Muscle layer of colon (tissue), 2 donors: ENCODE measurements at regions not wholly inside any gene's neighbourhood (a gene's known extent, or its start where the extent isn't known, plus 50 kb on each side); places are given as distances from the start of the nearest gene placed in this dataset.

Experiments
- H3K27ac ChIP-seq: one replicate; pipeline ENCODE4 v1.7.0; 2013; ENCODE audit warnings: low read depth, mild to moderate bottlenecking, low read length, moderate library complexity
- H3K27me3 ChIP-seq, 2 donors: one replicate each; pipeline ENCODE4 v1.7.0; 2013; ENCODE audit warnings: low read length in 2 of 2, mild to moderate bottlenecking in 2 of 2; ENCODE audit not compliant: insufficient read depth in 2 of 2, control insufficient read depth in 1 of 2
- H3K36me3 ChIP-seq: one replicate; pipeline ENCODE4 v1.7.0; 2013; ENCODE audit warnings: mild to moderate bottlenecking, low read length; ENCODE audit not compliant: insufficient read depth
- H3K4me1 ChIP-seq: one replicate; pipeline ENCODE4 v1.7.0; 2013; ENCODE audit warnings: mild to moderate bottlenecking, low read length; ENCODE audit not compliant: insufficient read depth
- H3K4me3 ChIP-seq, 2 donors: one replicate each; pipeline ENCODE4 v1.7.0; 2013; ENCODE audit warnings: low read length in 2 of 2, low read depth in 1 of 2, mild to moderate bottlenecking in 1 of 2, moderate library complexity in 1 of 2
- H3K9ac ChIP-seq: one replicate; pipeline ENCODE4 v1.7.0; 2013; ENCODE audit warnings: low read length
- H3K9me3 ChIP-seq: one replicate; pipeline ENCODE4 v1.7.0; 2013; ENCODE audit warnings: mild to moderate bottlenecking, low read length
- donor health status: abdominal sarcoma.
- donor health status: Adenocarcinoma of cecum.

DNA sequence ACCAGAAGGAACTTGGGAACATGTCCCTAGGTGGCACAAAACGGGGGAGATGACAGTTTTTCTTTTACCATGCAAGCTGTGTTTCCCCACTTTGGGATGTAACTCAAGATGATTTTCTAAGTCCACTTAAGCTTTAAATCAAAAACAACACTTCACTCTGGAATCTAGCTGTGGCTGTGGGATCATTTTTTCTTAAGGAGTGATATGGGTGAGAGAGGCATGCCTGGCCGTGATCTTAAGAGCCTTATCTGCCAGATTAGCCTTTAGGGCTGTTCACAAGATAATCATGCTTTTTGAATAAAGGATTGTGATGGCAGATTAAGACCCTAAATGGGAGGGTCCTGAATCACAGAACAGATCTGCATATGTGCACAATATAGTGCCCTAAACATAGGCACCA is 384.8 kb upstream of the SEMA6D start:
- Histone ChIP-seq H3K27me3 (no peaks in the 10 kb centered on the region), H3K27ac (no peak overlapping the region), H3K4me3 (no peak overlapping the region), H3K4me1 (no peaks in the 10 kb centered on the region), H3K36me3 (no peaks in the 10 kb centered on the region), H3K9me3 (no peaks in the 10 kb centered on the region), H3K9ac (no peak overlapping the region)

DNA sequence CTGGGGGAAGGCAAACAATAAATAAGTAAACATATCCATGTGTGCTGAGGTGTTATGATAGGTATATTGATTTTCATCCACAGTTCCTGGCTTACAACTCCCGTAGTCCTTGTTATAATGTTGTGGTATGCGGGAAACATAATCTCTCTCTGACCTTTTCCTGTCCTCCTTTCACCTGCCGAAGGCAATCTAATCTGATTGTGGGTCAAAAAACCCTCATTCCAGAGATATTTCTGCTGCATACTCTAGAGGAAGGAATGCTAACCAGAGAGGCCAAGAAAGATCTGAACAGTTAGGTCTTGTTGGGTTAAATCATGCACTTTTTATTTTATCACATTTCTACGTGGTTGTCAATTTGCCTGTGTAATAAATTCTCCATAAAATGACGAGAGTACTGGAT is 383.6 kb upstream of the SEMA6D start:
- Histone ChIP-seq H3K9me3 (no peaks in the 10 kb centered on the region), H3K9ac (no peak overlapping the region), H3K36me3 (no peaks in the 10 kb centered on the region), H3K4me3 (no peak overlapping the region), H3K27me3 (no peaks in the 10 kb centered on the region), H3K4me1 (no peaks in the 10 kb centered on the region), H3K27ac (no peak overlapping the region)

DNA sequence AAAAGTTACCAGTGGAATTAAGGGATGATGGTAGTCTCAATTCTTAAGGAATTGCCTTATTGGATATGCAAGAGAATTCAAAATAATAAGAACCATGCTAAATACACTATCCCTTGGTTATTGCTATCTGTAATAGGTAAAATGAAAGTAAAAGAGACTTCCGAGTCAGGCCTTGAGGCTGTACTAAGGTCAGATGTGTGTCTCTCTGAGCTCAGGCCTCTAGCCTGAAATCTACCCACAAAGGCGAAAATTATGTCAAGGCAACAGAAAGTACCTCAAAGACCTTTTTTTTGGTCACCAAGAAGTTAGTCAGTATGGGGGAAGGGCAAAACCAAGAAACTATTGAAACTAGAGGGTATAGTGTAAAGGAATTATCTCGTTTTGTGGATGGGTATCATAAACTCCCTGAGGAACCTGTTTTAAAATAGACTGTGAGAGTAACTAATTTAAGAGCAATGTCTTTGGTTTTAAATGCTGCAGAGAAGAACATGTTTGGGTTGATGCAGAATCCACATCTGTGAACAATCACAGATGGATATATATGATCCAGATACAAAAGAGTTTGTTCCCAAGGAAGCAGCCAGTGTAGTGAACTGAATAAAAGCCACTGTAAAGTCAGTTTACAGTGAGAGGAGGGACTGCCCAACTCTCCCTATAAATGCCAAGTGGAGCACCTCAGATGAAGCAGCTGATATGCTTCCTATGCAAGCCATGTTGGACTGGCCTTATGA is 382.3 kb upstream of the SEMA6D start:
- Histone ChIP-seq H3K9ac (no peak overlapping the region), H3K27ac (no peak overlapping the region), H3K4me3 (no peak overlapping the region), H3K9me3 (no peaks in the 10 kb centered on the region), H3K27me3 (no peaks in the 10 kb centered on the region), H3K4me1 (no peaks in the 10 kb centered on the region), H3K36me3 (no peaks in the 10 kb centered on the region)

DNA sequence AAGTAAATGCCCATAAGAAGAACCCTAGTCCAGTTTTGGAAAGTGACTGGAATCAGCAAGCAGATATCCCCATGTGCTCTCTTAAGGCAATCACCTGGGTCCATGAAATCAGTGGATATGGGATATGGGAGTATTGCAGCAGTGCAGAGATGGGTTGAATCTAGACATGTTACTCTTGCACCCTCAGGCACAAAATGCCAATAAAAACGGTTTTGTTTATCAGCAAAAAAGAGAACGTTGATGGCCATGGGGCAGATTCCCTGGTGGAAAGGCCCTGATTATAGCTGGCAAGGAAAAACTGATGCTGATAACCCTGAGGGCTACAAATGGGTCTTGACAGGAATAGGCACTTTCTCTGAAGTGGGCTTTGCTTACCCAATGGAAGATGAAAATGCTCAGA is 380.2 kb upstream of the SEMA6D start:
- Histone ChIP-seq H3K9me3 (no peaks in the 10 kb centered on the region), H3K4me3 (no peak overlapping the region), H3K9ac (no peak overlapping the region), H3K27ac (no peak overlapping the region), H3K36me3 (no peaks in the 10 kb centered on the region), H3K27me3 (no peaks in the 10 kb centered on the region), H3K4me1 (no peaks in the 10 kb centered on the region)

DNA sequence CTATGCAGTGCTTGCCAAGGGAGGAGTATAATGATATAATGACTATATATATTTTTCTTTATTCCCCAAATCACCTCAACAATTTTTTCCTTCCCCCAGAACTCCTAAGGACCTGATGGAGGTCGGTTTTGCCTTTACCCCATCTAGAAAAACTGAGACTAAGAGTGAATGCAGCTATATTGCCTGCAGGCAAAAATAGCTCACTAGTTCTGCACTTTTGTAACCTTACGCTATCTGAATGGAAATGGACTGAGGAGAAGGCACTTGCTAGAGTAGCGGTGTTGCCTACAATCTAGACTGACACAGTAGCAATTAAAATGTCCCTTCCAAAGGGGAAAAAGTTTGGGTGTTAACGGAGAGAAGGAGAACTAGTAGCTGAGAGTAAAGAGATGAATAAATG is 379.5 kb upstream of the SEMA6D start:
- Histone ChIP-seq H3K9ac (no peak overlapping the region), H3K27ac (no peak overlapping the region), H3K36me3 (no peaks in the 10 kb centered on the region), H3K4me1 (no peaks in the 10 kb centered on the region), H3K4me3 (no peak overlapping the region), H3K9me3 (no peaks in the 10 kb centered on the region), H3K27me3 (no peaks in the 10 kb centered on the region)

- Histone ChIP-seq H3K4me3 (no peak overlapping the region), H3K9me3 (no peaks in the 10 kb centered on the region)
Observed at GRCh38 chr15:47338771-47339170, 378.5 kb upstream of the SEMA6D start.

DNA sequence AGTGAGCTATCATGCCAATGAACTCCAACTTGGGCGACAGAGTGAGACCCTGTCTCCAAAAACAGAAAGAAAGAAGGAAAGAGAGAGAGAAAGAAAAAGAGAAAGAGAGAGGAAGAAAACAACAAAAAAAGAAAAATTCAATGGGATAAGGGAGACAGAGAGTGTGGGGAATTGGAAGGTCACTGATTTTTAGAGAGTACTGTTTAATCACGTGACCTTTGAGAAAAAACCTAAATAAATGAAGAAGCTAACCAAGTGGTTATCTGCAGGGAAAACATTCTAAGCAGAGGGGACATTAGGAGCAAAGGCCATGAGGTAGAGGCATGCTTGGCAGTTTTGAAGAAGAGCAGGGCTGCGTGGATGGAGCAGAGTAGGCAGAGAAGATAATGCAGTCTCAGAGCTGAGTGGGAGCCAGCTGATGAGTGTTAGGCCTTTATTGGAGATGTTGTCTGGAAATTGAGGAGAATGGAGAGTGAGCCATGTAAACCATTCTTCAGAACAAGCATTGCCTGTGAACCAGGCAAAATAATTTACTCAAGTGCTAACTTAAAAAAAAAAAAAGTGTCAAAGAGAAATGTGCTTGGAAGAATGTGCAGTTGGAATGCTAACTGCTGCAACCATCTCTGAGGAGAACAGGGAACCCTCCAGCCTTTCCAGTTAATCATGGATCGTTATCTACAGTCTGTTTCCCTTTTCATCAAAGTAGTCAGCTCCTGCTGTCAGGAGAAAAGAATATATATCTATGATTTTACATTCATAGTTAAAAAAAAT is 377.3 kb upstream of the SEMA6D start:
- Histone ChIP-seq H3K4me3 (no peak overlapping the region), H3K9me3 (no peaks in the 10 kb centered on the region), H3K4me1 (no peaks in the 10 kb centered on the region), H3K9ac (no peak overlapping the region), H3K27me3 (no peaks in the 10 kb centered on the region), H3K36me3 (no peaks in the 10 kb centered on the region), H3K27ac (no peak overlapping the region)

More at GRCh38 chr15:47338771-47339170, 378.5 kb upstream of the SEMA6D start:
- Histone ChIP-seq H3K27ac (no peak overlapping the region), H3K36me3 (no peaks in the 10 kb centered on the region), H3K4me1 (no peaks in the 10 kb centered on the region), H3K9ac (no peak overlapping the region), H3K27me3 (no peaks in the 10 kb centered on the region)

DNA sequence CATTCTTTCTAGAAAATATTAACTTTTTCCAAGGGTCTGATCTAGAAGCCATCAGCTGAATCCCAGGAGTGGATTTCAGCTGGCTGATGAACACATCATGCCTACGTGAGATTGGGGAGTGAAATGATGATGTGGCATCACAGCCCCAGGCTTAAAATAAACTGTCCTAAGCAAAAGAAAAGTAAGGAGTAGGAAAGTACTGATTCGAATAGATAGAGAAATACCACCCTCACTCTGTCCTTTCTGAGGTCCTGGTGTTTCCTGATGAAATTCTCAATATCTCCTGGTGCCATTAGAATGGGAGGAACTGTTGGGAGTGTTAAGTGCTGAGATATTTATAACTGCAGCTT is 376.8 kb upstream of the SEMA6D start:
- H3K9ac ChIP-seq: no peak overlapping the region
- no peak overlapping the region for H3K4me3 ChIP-seq
- no peaks in the 10 kb centered on the region for H3K27me3 ChIP-seq
- H3K27ac ChIP-seq: no peak overlapping the region
- no peaks in the 10 kb centered on the region for H3K36me3 ChIP-seq
- no peaks in the 10 kb centered on the region for H3K4me1 ChIP-seq
- no peaks in the 10 kb centered on the region for H3K9me3 ChIP-seq

DNA sequence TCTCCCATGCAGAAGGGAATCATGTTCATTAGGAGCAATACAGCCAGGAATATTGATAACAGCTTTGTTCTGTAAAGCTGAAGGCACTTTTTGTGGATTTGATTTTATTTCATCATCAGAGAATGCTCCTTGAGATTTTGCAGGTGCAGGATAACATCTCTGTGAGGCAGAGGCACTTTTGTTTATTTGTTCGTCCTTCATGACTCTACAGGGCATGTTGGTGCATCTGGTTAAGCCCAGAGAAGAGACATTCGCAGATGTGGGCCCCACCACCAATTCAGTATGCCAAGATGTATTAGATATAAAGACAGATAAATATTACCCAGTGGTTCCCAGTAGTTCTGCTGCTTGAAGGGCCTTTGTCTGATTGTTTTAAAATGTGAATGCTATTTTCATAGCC is 368.1 kb upstream of the SEMA6D start:
- Histone ChIP-seq H3K4me1 (no peaks in the 10 kb centered on the region), H3K9me3 (no peaks in the 10 kb centered on the region), H3K36me3 (no peaks in the 10 kb centered on the region), H3K27me3 (no peaks in the 10 kb centered on the region), H3K4me3 (no peak overlapping the region), H3K27ac (no peak overlapping the region), H3K9ac (no peak overlapping the region)

DNA sequence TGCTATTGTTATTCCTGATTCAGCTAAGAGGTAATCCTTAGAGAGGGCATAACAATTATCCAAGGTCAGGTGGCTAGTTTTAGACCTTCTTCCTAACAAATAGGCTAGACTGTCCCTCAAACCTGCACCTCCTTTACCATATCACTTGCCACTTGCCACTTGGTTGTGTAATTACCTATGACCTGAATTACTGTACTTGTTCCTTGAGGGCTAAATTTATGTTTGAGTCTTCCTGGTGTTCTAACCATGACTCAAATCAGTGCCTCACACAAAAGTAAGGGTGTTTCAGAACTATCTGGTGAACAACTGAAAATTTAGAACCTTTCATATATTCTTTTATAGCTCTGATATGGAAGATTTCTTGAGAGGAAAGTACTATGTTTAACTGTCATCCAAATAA is 365.8 kb upstream of the SEMA6D start:
- Histone ChIP-seq H3K27ac (no peak overlapping the region), H3K36me3 (no peaks in the 10 kb centered on the region), H3K4me1 (no peaks in the 10 kb centered on the region), H3K9ac (no peak overlapping the region), H3K4me3 (no peak overlapping the region), H3K9me3 (no peaks in the 10 kb centered on the region), H3K27me3 (no peaks in the 10 kb centered on the region)

DNA sequence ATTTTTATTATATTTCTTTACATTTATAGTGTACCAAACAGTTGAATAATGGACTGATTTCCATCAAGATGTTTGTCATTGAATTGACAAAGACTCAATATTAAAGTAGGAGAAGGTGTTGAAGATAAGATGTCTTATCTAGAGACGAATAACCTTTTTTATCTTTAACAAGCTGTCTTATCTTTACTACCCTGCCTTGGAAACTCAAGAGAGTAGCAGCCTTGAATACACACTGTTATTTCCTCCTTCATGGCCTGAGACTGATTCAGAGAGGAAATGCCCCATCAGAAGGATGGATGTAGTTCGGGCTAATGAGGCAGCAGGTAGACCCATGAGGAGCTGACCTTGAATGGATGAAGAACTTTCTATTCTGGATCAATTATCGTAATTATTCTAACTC is 365.1 kb upstream of the SEMA6D start:
- Histone ChIP-seq H3K4me1 (no peaks in the 10 kb centered on the region), H3K27ac (no peak overlapping the region), H3K9me3 (no peaks in the 10 kb centered on the region), H3K9ac (no peak overlapping the region), H3K36me3 (no peaks in the 10 kb centered on the region), H3K27me3 (no peaks in the 10 kb centered on the region), H3K4me3 (no peak overlapping the region)

DNA sequence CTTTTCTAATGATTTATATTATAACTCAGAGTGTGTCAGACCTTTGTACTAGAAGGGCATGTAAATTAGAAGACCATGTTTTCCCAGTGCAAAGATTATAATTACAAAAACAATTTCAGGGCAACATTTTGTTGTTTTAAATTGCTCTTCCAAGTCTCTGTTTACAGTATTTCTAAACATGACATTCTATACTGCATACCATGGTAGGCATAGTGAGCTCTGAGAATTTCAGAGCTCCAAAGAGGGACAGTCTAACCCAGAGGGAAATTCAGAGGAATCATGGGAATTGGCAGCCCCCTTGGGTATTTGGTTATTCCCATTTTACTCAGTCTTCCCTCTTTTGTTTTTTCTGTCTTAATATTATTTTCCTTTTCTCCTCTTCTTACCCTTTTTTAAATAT is 361.5 kb upstream of the SEMA6D start:
- H3K27ac ChIP-seq: no peak overlapping the region
- no peaks in the 10 kb centered on the region for H3K36me3 ChIP-seq
- no peaks in the 10 kb centered on the region for H3K9me3 ChIP-seq
- H3K4me3 ChIP-seq: no peak overlapping the region
- H3K9ac ChIP-seq: no peak overlapping the region
- no peaks in the 10 kb centered on the region for H3K4me1 ChIP-seq
- no peaks in the 10 kb centered on the region for H3K27me3 ChIP-seq
